COLO668 (cell line): ENCODE measurements at regions not wholly inside any gene's neighbourhood (a gene's known extent, or its start where the extent isn't known, plus 50 kb on each side); places are given as distances from the start of the nearest gene placed in this dataset.
A peak's percentile ranks its signal among the peaks of the same experiment; 100 is the strongest.
"Not testable (repeated sequence)": the region's sequence is repeated elsewhere in the genome, so short reads cannot be mapped to it uniquely, and the experiment has no call there.

Source experiments
- DNase-seq: peaks from one replicate; lab custom pipeline; 2025; ENCODE audit not compliant: unreplicated experiment; lab: John Stamatoyannopoulos, UW

DNA sequence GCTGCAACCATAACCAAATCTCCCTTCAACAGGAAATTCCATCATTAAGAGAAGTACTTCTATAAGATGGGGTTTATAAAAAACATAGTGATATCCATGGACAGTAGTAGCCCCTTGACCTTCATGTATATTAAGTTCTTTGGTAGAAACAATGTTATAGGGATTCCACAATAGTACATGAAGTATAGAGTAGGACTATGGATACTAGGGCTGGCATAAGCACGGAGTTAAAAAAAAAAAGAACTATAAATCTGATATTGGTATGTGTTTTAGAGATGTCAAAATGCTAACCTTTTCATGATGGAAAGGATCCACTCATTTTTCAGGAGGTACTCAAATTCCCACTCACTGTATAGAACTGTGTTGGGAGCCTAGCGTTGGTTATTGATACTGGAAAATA is 337.6 kb downstream of the FGF10 start:
- DNase-seq = no peak

DNA sequence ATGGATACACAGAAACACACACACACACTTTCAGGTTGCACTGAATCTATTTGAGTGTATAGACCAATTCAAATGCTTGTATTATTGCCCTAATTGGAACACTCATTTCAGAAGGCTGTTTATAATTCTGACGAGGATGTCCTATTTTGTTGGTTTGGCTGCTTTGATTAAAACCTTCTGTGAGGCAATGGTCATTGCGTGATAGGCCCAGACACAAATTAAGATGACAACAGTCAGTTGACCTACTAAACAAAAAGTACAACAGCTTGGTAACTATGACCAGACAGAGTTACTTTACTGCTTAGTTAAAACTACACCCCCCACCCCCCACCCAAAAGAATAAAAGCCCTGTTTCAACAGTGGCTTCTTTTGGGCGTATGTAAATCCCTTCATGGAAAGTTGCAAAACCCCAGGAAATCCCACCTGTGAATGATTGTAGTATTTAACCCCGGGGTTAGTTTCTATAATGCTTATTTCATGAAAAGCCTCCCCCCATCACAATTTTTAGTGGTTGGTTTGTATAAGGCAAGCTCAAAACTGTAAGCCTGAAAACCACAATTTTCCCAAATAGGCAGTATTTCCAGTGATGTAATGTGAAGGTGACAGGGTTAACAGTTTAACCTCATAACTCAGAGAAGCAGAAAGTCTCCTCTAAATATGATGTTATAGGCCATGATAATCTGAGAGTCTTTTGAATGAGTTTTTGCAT is 340.8 kb downstream of the FGF10 start:
- no peak for DNase-seq

DNA sequence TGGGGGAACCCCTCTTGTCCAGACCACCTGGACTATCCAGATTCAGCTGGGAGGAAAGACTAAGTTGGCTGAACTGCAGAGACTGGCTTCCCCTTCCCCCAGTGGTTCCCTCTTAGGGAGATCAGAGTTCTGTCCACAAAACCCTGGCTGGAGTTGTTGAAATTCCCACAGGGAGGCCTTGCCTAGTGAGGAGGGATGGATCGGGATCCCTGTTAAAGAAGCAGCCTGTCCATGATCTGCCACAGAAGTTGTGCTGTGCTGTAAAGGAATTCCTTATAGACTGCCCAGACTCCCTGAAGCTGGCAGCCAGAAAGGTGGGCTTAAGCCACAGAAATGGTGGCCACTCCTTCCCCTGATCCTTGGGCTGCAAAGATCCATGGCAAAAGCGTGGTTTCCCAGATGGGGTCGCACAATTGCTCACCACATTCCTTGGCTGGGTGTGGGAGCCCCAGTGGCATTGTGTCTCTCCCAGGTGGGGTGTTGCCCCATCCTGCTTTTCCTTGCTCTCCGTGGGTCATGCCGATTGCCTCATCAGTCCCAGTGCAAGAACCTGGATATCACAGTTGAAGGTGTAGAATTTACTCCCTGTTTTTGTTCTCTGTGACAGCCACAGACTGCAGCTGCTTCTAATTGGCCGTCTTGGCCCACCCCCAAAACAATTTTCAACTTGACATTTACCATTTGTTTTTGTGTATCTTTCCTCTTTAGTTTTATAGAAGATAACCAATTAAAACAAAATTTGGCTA is 342.4 kb downstream of the FGF10 start:
- DNase-seq = no peak

DNA sequence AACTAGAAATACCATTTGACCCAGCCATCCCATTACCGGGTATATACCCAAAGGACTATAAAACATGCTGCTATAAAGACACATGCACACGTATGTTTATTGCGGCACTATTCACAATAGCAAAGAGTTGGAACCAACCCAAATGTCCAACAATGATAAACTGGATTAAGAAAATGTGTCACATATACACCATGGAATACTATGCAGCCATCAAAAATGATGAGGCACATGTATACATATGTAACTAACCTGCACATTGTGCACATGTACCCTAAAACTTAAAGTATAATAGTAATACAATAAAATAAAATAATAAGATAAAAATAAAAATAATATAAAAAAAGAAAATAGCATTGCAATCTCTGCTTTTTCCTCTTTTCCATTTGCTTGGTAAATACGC is 344.7 kb downstream of the FGF10 start:
- not testable (repeated sequence) for DNase-seq

DNA sequence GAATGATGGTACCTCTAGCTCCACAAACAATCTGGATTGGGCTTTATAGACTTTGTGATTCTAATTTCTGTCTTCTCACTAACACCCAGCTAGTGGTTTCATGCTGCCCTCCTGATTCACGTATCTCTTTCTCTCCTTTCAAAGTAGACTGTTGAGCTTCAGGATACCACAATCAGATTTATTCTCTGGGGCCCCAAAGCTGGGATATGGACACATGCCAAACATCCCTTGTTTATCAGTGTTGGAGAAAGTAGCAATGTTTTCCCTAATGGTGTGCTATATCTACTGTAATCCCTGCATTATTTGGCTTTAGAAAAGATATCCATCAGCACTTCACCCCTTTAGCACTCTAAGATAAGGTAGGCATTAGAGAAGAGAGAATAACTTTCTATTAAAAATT is 361.0 kb downstream of the FGF10 start:
- no peak for DNase-seq

DNA sequence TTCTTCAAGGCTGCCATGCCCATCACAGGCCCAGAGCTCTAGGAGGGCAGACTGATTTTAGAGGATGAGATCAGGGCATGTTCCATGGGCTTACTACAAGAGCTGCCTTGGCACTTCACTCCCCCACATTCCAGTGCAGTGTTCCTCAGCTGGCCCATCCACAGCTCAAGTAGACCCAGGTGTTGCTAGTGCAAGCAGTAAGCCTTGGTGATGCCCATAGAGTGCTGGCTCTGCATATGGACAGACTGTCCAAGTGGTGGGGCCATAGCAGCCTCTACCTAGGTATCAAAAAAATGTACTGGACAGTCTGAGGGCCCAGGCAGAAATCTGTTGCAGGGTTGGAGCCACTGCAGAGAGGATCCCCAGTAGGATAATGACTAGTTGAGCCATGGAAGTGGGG is 366.6 kb downstream of the FGF10 start:
- DNase-seq = no peak

DNA sequence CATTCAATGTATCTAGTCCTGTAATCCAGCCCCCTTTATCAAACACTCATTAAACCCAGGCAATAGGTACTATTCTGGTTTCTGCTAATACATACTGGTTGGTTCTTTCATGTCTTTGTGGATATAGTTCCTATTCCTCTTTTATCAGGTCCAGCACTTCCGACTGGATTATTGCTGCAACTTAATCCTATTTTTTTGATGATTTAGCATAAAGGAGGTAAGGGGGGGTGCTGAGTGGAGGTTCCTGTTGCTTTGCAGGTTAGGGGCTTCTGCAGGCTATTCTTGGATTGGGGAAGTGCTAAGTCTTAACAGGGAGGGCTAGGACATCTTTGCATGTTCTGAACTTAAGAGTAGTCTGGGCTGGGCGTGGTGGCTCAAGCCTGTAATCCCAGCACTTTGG is 377.7 kb downstream of the FGF10 start:
- no peak for DNase-seq

DNA sequence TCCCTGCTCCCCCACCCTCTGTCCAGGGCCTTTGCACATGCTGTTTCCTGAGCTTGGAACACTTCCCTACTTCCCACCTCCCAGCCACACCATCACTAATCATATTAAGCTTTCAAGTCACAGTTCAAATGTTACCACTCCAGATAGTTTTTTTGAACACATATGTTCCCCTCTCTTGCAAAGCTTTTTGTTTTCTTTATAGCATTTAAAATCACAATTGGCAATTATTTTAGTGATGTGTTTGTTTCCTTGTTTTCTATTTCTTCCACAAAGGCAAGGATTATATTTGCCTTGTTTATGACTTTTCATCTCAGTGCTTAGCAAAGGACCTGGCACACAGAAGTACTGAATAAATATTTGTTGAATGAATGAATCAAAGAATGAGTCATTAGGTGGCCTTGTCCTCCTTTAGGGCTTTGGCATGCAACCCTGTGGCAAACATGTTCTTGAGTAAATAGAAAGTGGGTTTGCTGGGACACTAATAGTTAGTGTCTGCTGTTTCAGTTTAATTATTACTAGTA is 386.8 kb downstream of the FGF10 start:
- DNase-seq = peak; percentile 42

DNA sequence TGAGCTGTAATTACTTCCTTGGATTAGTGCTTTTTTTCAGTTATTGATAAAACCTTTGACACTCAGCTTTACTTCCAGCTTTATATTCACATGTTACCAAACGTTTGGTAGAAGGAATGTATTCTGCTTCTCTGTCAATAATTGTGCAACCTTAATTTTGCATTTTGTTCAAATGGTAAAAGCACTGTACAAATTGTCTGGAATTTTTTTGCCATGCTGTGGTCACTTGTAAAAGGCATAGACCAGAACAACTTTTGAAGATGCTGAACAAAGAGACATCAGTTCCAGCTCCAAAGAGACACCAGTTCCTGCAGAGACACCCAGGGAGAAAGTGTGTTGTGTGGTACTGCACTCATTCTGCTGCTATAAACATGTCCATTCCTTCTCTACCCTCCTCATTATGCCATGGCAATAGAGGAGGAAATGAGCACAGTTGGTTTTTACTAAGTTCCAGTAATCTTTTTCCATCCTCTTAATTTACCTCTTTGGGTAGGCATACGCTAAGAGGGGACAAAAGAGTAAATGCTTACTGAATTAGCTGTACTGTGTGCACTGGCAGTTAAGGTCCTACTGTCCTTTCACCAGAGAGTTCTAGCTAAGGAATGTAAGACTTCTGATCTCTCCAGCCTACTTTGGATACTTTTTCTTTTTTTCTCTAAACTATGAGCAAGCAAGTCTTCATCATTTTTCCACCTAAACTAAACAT is 387.4 kb downstream of the FGF10 start:
- no peak for DNase-seq

DNA sequence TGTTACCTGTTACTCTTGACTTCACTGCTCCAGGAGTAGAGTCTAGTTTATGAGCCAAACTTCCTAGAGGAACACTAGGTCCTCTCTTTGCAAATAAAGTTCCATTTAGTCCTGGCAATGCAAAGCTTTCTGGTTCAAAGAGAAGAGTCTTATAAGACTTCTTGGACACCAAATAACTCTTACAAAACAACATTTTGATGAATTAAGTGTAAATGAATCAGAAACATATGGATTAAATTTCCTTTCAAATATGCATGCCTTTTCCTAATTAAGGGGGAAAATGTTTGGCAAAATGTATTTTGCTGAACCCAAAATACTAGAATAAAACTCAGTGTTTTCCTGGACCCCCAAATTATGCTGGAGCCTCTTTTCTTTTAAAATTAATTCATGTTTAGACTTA is 388.0 kb downstream of the FGF10 start:
- no peak for DNase-seq

DNA sequence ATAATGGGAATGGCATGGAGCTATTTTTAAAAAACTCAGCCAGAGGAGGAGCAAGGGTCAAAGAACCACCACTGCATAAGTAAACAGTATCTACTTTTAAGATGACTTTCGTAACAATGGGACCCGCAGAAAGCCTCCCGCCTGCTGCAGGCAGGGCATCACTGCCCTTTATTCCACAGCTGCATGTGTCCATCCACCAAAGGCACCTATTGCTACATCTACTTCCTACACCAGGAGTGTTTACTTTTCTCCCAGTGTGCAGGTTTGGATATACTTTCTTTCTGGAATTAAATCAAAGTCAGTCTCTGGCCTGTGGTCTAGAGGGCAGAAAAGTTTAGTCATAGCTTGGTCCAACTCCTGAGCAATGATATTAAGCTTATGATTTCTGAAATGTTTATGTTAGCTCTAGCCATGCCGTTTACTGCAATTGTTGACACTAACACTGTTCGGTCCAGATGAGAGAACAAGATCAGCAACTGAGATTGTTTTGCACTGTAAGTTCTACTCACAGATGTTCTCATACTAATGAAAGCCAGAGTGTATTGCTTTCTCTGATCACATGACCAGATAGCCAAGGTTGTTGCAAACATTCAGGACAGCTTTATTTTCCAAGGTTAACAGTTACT is 391.5 kb downstream of the FGF10 start:
- peak; percentile 11 for DNase-seq

DNA sequence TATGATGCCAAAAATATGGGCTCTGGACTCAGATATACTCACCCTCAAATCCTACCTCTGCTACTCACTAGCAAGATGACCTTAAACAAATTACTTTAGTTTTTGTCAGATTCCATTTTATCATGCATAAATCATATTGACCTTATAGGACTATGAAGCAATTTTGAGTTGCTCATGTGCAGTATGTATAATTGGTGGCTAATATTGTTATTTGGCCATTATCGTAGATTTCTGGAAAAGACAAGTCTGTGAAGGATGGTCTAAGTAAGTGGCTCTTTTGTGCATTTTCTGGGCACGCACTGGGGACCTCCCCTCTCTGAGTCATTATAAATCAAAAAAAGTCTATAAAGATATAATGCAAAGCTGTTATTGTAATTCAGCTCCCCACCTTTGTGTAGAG is 393.0 kb downstream of the FGF10 start:
- DNase-seq = no peak

DNA sequence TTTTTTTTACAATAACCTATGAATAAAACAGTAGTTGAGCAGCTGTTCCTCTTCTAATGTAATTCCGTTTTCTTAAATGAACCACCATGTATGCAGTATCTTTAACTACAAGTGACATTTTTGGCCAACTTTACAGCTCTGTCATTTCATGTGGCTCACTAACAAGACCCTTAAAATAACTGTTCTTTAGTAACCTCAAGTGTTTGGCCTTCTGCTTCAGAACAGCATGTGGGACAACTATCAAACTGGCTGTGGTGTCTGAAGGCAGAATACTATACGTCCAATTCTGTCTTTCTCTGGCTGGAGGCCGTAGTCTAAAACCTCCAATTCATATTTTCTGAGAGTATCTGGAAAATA is 391.4 kb downstream of the NNT start:
- no peak for DNase-seq

DNA sequence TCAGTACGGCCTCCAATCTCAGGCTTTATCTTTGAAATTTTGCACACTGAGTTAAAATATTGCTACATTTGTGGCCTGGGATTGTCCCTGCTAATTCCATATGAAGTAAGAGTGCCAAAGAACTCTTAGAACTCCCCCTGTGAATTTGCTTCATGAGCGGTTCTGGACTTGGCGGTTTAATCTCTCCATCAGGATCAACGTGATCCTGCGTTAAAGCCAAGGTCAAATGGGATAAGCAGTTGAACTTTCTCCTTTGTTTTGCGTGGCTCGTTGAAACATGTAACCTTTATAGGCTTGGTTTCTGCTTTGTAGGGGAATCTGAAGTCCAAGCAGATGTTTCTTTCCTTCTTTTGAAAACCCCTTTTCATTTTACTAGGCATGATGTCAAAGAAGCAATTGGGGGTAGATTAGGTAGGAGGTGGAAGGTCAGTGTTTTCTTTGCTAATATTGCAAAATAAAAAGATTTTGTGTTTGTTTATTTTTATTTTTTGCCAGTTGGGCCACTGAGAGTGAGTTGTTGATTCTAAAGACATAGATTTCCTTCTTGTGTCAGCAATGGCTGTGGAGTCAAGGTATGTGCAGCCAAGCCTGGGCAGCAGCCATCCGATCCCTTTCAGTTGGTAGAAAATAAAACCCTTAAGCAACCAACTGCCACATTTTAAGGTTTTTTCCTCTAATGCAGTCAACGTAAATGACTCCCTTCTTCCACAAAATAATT is 390.8 kb downstream of the NNT start:
- DNase-seq = no peak

DNA sequence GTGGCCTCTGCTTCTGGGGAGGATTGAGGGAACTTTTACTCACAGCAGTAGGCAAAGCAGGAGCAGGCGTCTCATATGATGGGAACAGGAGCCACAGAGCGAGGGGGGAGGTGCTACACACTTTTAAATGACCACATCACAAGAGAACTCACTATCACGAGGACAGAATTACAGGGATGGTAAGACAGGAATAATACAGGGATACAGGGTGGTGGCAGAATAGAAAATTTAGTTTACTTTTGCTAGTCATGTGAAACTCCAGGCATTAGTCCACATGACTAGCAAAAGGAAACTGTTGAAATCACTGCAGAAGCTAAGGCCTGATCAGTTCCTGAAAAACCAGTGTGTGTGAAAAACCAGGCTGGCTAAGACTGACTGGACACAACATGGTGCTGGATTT is 382.4 kb downstream of the NNT start:
- no peak for DNase-seq

DNA sequence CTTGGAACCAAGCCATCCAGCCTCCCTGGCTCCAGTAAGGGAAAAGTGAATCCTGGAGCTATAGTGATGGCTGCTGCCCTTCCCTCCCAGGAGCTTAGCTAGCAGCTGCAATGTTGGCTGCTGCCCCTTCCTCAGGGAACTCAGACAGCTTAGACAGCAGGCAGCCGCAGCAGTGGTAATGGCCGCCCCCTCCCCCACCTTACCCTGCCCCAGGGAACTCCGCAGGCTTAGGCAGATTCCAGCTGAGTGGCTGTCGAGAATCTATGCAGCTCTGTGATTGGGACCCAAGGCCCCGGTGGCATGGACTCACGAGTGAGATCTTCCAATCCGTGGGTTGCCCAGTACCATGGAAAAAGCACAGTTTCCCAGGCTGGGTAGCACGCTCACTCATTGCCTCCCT is 378.6 kb downstream of the NNT start:
- DNase-seq = no peak

DNA sequence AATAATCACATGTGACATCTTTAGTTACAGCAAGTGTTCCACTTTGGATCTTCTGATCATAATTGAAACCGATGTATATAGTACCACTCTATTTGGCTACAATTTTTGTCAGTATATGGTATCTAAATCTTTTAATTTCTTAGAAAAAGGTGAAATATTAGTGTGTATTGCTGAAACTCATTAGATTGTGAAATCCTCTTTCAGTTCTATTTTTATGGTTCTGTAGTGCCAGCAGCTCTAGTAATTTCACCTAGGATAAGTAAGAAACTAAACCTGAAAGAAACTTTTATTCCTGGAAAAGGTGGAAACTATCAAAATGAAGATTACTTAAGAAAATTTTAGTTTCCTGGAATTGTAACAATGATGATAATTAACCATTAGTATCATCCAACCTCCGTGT is 370.9 kb downstream of the NNT start:
- DNase-seq = no peak

DNA sequence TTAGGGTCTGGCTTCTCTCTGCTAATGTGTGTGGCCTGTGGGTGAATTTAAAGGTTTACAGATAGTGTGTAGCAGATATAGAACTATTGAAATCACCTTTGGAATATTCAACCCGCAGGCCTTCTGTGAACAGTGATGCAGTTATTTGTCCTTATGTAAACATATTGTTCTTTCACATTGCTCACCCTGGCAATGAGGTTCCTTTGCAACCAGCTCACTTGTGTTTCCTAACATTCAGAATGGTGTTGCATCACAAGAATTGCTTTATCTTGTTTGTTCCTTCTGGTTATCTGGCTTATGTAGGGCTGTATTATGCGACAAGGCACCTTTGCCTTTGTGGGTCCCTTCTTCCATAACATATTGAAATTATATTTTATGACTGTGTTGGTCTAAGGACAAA is 370.3 kb downstream of the NNT start:
- no peak for DNase-seq

DNA sequence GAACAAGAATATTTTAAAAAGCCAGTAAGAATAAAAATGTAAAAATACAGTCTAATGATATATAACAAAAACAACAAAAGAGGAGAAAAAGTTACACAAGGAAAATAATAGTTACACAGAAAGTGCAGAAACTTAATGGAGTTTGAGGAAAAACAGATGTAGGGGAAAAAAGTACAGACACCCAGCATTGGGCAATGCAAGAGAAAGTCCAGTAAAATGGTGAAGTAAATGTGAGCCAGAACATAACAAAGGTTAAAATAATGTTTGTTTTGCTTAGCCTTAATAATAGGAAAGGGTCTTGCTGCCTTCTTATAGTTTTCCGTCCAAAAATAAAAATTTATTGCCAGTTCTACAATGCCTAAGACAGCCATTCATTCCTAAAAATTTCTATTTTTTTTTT is 364.2 kb downstream of the NNT start:
- DNase-seq = no peak

DNA sequence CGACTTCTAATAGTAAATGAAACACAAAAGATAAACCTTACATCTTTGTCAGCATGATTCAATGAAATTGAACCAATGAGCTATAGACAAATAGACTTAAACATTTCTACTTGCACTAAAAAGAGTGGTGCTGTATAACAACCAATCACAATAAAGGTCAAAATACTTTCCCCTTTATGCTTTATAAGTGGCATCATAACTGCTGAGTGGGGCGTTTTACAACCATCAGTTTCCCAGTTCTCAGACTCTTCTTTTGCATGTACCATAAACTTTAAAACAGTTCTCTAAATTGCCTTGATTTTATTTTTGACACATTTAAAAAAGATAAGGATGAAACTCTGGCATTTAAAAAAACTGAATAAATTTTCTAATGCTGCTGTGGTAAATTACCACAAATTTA is 356.2 kb downstream of the NNT start:
- no peak for DNase-seq

DNA sequence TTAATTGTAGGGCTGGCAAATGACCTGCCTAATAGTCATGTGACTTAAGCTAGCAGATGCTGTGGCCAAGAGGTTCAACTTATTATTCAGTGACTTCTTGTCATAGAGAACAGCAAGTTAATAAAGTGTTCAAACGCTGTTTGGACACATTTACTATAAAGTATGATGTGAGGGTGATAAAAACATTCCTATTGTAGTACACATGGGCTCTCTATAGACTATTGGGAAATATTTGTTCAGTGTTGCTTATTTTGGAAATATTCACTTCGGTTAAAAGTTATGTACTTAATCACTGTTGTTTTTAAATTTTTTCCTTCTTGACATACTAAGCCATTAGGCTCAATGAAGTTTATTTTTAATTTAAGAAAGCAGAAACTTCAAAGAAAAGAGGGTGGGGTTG is 345.0 kb downstream of the NNT start:
- no peak for DNase-seq
